A549 (cell line): ENCODE measurements at regions not wholly inside any gene's neighbourhood (a gene's known extent, or its start where the extent isn't known, plus 50 kb on each side); places are given as distances from the start of the nearest gene placed in this dataset.

ENCODE experiments used
- ATAC-seq, 2 experiments: fragments of 200-7000 bp in 1 of 2; fragments of >200 bp in 1 of 2; cut with Nextera tagmentation in 1 of 2; cut with Tn5 transposase in 1 of 2; 3 replicates each; pipeline versions ENCODE4 v1.8.0 to v1.9.1; 2018 to 2020; ENCODE audit warnings: mild to moderate bottlenecking in 1 of 2, moderate library complexity in 1 of 2
- CTCF ChIA-PET: fragments of 300-600 bp; sonication (Branson Sonifier 250); formaldehyde crosslinking; extraction: SDS; loops from one replicate; lab custom pipeline; 2021; ENCODE audit warnings: antibody characterized with exemption, inconsistent platforms; lab: Yijun Ruan, JAX
- POLR2A ChIA-PET: fragments of 350-600 bp; formaldehyde crosslinking; extraction: SDS; loops from one replicate; lab custom pipeline; 2021; ENCODE audit warnings: antibody characterized with exemption, inconsistent platforms; lab: Yijun Ruan, JAX
- DNase-seq, 2 experiments: peaks; one replicate each; pipeline versions ENCODE4 v3.0.0 to v3.0.0-alpha.2; 2011 to 2016; ENCODE audit warnings: low read depth in 1 of 2, low spot score in 1 of 2
- FAIRE-seq: peaks from 2 replicates; lab custom pipeline; 2011; peaks lifted over from hg19 to GRCh38; lab: Jason Lieb, UNC
- H3K27ac ChIP-seq, 2 experiments: fragments of >200 bp; sonication (Bioruptor Twin); formaldehyde crosslinking; 3 replicates each; pipeline ENCODE4 v1.5.1; 2016 to 2017
- H3K4me1 ChIP-seq: fragments of >200 bp; sonication (Bioruptor Twin); formaldehyde crosslinking; 3 replicates; pipeline ENCODE4 v1.6.1; 2016
- H3K4me2 ChIP-seq: fragments of >200 bp; sonication (Bioruptor Twin); formaldehyde crosslinking; 3 replicates; pipeline ENCODE4 v1.6.1; 2016
- H3K4me3 ChIP-seq: fragments of >200 bp; sonication (Bioruptor Twin); formaldehyde crosslinking; 3 replicates; pipeline ENCODE4 v1.5.1; 2016
- H3K9me3 ChIP-seq: fragments of >200 bp; sonication (Bioruptor Twin); formaldehyde crosslinking; 3 replicates; pipeline ENCODE4 v1.6.1; 2016
- BHLHE40 ChIP-seq: IDR thresholded peaks from 2 replicates; pipeline ENCODE4 v1.6.1; 2012; ENCODE audit warnings: low read depth, low read length, inconsistent platforms
- CBX2 ChIP-seq: fragments of 200-600 bp; sonication (generic); IDR thresholded peaks from 2 replicates; pipeline ENCODE4 v1.6.1; 2016; ENCODE audit warnings: low read depth, mild to moderate bottlenecking, borderline replicate concordance
- CBX8 ChIP-seq: fragments of 200-600 bp; sonication (generic); IDR thresholded peaks from 2 replicates; pipeline ENCODE4 v1.6.1; 2016
- CHD2 ChIP-seq: fragments of 150-350 bp; IDR thresholded peaks from 2 replicates; pipeline ENCODE4 v1.6.1; 2014; ENCODE audit warnings: low read length; ENCODE audit not compliant: partially characterized antibody
- EHF ChIP-seq: fragments of 250-450 bp; sonication (Bioruptor Pico); IDR thresholded peaks from 2 replicates; pipeline ENCODE4 v1.5.0; 2020; ENCODE audit warnings: mild to moderate bottlenecking
- FOSL2 ChIP-seq, 2 experiments: fragments of 450-650 bp in 1 of 2; fragments of >200 bp in 1 of 2; sonication (Bioruptor Twin) in 1 of 2; formaldehyde crosslinking; IDR thresholded peaks; 2 replicates each; pipeline versions ENCODE4 v1.5.0 to v1.6.1; 2016 to 2020; ENCODE audit warnings: mild to moderate bottlenecking in 1 of 2, moderate library complexity in 1 of 2
- HEYL ChIP-seq: fragments of 250-450 bp; sonication (Bioruptor Pico); IDR thresholded peaks from 2 replicates; pipeline ENCODE4 v1.8.0; 2021; ENCODE audit warnings: mild to moderate bottlenecking, moderate library complexity
- HOXA7 ChIP-seq: fragments of 250-450 bp; sonication (Bioruptor Pico); IDR thresholded peaks from 2 replicates; pipeline ENCODE4 v1.5.0; 2020; ENCODE audit warnings: mild to moderate bottlenecking, moderate library complexity
- HOXB13 ChIP-seq: fragments of 250-450 bp; sonication (Bioruptor Pico); IDR thresholded peaks from 2 replicates; pipeline ENCODE4 v1.5.0; 2020; ENCODE audit warnings: low read depth, mild to moderate bottlenecking, moderate library complexity
- JUN ChIP-seq, 2 experiments: fragments of >200 bp; sonication (Bioruptor Twin); formaldehyde crosslinking; IDR thresholded peaks; 2 replicates in 1 of 2; 3 replicates in 1 of 2; pipeline ENCODE4 v1.6.1; 2016 to 2017
- KDM5A ChIP-seq: fragments of 200-600 bp; sonication (generic); IDR thresholded peaks from 2 replicates; pipeline ENCODE4 v1.6.1; 2016; ENCODE audit warnings: antibody characterized with exemption, mild to moderate bottlenecking
- MAFK ChIP-seq: fragments of 450-650 bp; IDR thresholded peaks from 2 replicates; pipeline ENCODE4 v1.6.1; 2014; ENCODE audit not compliant: partially characterized antibody
- MAZ ChIP-seq: fragments of 150-350 bp; IDR thresholded peaks from 2 replicates; pipeline ENCODE4 v1.6.1; 2014; ENCODE audit warnings: antibody characterized with exemption, low read depth, low read length, borderline replicate concordance
- NR3C1 ChIP-seq: fragments of >200 bp; sonication (Bioruptor Twin); formaldehyde crosslinking; IDR thresholded peaks from 3 replicates; pipeline ENCODE4 v1.6.1; 2017
- POLR2A ChIP-seq: IDR thresholded peaks from 2 replicates; pipeline ENCODE4 v1.6.1; 2012; ENCODE audit warnings: mild to moderate bottlenecking, low read length
- RNF2 ChIP-seq: fragments of 200-600 bp; sonication (generic); IDR thresholded peaks from 2 replicates; pipeline ENCODE4 v1.6.1; 2016; ENCODE audit warnings: low read depth, mild to moderate bottlenecking, antibody characterized with exemption, moderate library complexity, borderline replicate concordance
- SMC3 ChIP-seq: fragments of >200 bp; sonication (Bioruptor Twin); formaldehyde crosslinking; IDR thresholded peaks from 3 replicates; pipeline ENCODE4 v1.6.1; 2018; ENCODE audit warnings: inconsistent platforms
- SREBF2 ChIP-seq: fragments of 450-650 bp; IDR thresholded peaks from 2 replicates; pipeline ENCODE4 v1.6.1; 2014; ENCODE audit warnings: mild to moderate bottlenecking, moderate library complexity
- TFCP2L1 ChIP-seq: fragments of 250-450 bp; sonication (Bioruptor Pico); IDR thresholded peaks from 2 replicates; pipeline ENCODE4 v1.5.0; 2021; ENCODE audit warnings: mild to moderate bottlenecking
- ZFP36 ChIP-seq: fragments of 450-650 bp; IDR thresholded peaks from 2 replicates; pipeline ENCODE4 v1.6.1; 2014; ENCODE audit warnings: borderline replicate concordance; ENCODE audit not compliant: partially characterized antibody
- ZSCAN20 ChIP-seq: fragments of 250-450 bp; sonication (Bioruptor Pico); IDR thresholded peaks from 2 replicates; pipeline ENCODE4 v1.8.0; 2022; ENCODE audit warnings: mild to moderate bottlenecking, moderate library complexity
- WGBS: methylation state at CpG from one replicate; pipeline ENCODE4 v1.1.6; 2017; ENCODE audit errors: missing lambda C conversion rate; 5-methylcytosine and 5-hydroxymethylcytosine counted together
- TF ChIP-seq, protein P1 (sequence below): fragments of 250-450 bp; sonication (Bioruptor Pico); IDR thresholded peaks from 2 replicates; pipeline ENCODE4 v1.5.0; 2020; ENCODE audit warnings: low read depth, mild to moderate bottlenecking, moderate library complexity

DNA sequence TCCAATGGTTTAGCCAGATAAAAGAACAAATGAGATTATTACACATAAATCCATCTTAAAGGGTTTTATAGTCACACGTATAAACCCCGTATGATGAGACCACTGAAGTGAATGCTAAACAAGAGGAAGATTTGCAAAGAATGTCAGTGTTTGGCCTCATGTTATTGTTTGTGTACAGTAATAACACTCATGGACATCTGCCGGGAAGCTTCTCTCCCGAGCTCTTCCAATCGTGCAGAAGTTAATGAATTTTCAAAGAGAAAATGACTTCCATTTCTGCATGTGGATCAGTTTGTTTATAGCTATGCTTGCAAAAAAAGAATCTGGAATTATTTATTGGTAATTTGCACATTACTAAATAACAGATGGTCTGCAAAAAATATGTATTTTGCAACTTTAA lies 88.5 kb upstream of the APCDD1 start:
- no peaks in the 10 kb centered on the region for H3K4me1 ChIP-seq
- CTCF ChIA-PET, result no interaction called here
- H3K4me3 ChIP-seq, result no peak overlapping the region
- H3K4me2 ChIP-seq, result no peak overlapping the region
- no peak for DNase-seq
- FAIRE-seq, result no peak
- no peak overlapping the region for H3K27ac ChIP-seq
- 55% methylated on average over 5 of the region's 5 CpGs for WGBS
- TF ChIP-seq CBX8 (no peak), ZFP36 (no peak), CBX2 (no peak), FOSL2 (IDR thresholded peaks at IDR 0.05) (no peak), FOSL2 (CRISPR knock-in tag; IDR thresholded peaks at IDR 0.05) (no peak), RNF2 (no peak), CHD2 (no peak), NR3C1 (no peak), HOXB13 (CRISPR knock-in tag) (no peak), MAZ (no peak), EHF (CRISPR knock-in tag) (no peak)
- no peak for ATAC-seq
- POLR2A ChIA-PET, result no interaction called here
- peaks cover 6% of the 10 kb centered on the region; the same call in 2 of the 3 replicates for H3K9me3 ChIP-seq

DNA sequence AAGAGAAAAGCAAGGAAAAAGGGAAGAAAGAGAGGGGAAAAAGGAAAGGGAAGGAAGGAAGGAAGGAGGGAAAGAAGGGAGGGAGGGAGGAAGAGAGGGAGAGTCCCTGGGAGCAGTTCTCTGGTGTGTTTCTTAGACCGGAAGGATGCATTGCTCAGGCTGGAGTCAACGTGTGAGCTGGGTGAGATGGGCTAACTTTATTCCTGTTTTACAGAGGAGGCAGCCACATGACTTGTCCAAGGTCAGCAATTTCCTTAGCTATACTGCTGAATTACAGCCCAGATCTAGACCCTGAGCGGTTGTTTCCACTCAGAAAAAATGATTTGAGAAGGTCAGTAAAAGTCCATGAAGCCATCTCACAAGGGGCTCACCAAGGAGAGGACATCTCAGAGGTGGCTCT lies 86.6 kb upstream of the APCDD1 start:
- ATAC-seq (no peak), DNase-seq (no peak), FAIRE-seq (no peak)
- no peak overlapping the region for H3K4me3 ChIP-seq
- 33% methylated on average over 3 of the region's 3 CpGs for WGBS
- ChIA-PET POLR2A (no interaction called here), CTCF (no interaction called here)
- peaks cover 6% of the 10 kb centered on the region; the same call in 2 of the 3 replicates for H3K9me3 ChIP-seq
- no peak overlapping the region for H3K4me2 ChIP-seq
- no peak for TF ChIP-seq ZFP36
- TF ChIP-seq TFCP2L1 (CRISPR knock-in tag), result no peak
- no peak for TF ChIP-seq KDM5A
- no peak for TF ChIP-seq CHD2
- no peak for TF ChIP-seq HOXA7 (CRISPR knock-in tag)
- no peak for TF ChIP-seq ZSCAN20 (CRISPR knock-in tag)
- no peak for TF ChIP-seq MAZ
- TF ChIP-seq POLR2A, result no peak
- H3K4me1 ChIP-seq, result no peaks in the 10 kb centered on the region
- no peak overlapping the region for H3K27ac ChIP-seq

DNA sequence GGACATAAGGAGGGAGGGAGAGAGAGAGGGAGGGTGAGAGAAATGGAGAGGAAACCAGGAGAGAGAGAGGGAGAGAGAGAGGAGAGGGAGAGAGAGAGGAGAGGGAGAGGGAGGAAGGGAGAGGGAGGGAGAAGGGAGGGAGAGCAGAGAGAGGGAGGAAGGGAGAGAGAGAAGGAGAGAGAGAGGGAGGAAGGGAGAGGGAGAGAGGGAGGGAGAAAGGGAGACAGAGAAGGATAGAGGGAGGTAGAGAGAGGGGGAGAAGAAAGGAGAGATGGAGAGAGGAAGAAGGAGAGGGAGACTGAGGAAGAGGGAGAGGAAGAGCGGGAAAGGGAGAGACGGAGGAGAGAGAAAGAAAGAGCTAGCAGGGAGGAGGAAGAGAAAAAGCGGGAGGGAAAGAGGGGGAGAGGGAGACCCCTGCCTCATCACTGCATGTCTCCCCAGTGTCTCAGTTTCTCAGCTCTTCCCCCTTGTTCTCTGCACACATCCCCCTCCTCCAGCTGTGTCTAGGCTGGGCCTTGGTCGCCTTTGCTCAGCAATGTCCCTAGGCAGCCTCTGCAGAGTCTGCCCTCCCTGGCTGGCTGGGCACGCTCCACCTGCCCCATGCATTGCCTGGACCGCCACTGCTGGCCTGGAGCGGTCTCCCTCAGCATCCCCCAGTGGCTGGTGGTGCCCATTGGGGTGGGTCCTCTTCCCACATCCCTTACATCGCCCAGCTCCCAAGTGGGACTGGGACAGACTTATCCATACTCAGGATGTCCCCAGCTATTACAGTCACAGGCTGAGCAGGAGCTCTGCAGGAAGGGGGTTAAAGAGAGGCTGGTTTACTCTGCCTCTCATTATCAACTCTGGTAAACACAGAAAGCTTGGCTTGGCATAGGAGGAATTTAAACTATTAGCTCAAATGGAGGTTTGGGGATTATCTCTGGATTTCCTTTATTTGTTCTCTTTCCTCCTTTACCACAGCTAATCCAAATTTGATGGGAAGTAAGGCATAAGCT lies 85.7 kb upstream of the APCDD1 start:
- H3K27ac ChIP-seq, result no peak overlapping the region
- no peaks in the 10 kb centered on the region for H3K4me1 ChIP-seq
- CTCF ChIA-PET, result interaction anchor here (0.9 kb wide), 1 partner anchor 19 kb away, joined by 3 read pairs; no protein-coding TSS in a partner anchor
- no peak overlapping the region for H3K4me3 ChIP-seq
- no peak overlapping the region for H3K4me2 ChIP-seq
- DNase-seq (no peak), ATAC-seq (no peak), FAIRE-seq (no peak)
- TF ChIP-seq FOSL2 (IDR thresholded peaks at IDR 0.05), result no peak
- no peak for TF ChIP-seq FOSL2 (CRISPR knock-in tag; IDR thresholded peaks at IDR 0.05)
- no peak for TF ChIP-seq JUN (IDR thresholded peaks at IDR 0.05)
- no peak for TF ChIP-seq HEYL (CRISPR knock-in tag)
- TF ChIP-seq RNF2, result no peak
- TF ChIP-seq, protein P1, sequence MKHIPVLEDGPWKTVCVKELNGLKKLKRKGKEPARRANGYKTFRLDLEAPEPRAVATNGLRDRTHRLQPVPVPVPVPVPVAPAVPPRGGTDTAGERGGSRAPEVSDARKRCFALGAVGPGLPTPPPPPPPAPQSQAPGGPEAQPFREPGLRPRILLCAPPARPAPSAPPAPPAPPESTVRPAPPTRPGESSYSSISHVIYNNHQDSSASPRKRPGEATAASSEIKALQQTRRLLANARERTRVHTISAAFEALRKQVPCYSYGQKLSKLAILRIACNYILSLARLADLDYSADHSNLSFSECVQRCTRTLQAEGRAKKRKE (CRISPR knock-in tag), result no peak
- no peak for TF ChIP-seq BHLHE40
- TF ChIP-seq HOXB13 (CRISPR knock-in tag), result no peak
- no peak for TF ChIP-seq ZSCAN20 (CRISPR knock-in tag)
- no peak for TF ChIP-seq ZFP36
- TF ChIP-seq SMC3, result no peak
- TF ChIP-seq SREBF2, result no peak
- TF ChIP-seq MAFK, result no peak
- WGBS, result 35% methylated on average over 5 of the region's 8 CpGs
- peaks cover 4% of the 10 kb centered on the region; the same call in 2 of the 3 replicates for H3K9me3 ChIP-seq
- POLR2A ChIA-PET, result no interaction called here
